Fibroblast of the conjunctiva (primary cell): ENCODE measurements at regions not wholly inside any gene's neighbourhood (a gene's known extent, or its start where the extent isn't known, plus 50 kb on each side); places are given as distances from the start of the nearest gene placed in this dataset.
"Not testable (repeated sequence)": the region's sequence is repeated elsewhere in the genome, so short reads cannot be mapped to it uniquely, and the experiment has no call there.

Experiments used
- DNase-seq: peaks from one replicate; pipeline ENCODE4 v3.0.0-alpha.2; 2010; ENCODE audit warnings: low read depth

DNA sequence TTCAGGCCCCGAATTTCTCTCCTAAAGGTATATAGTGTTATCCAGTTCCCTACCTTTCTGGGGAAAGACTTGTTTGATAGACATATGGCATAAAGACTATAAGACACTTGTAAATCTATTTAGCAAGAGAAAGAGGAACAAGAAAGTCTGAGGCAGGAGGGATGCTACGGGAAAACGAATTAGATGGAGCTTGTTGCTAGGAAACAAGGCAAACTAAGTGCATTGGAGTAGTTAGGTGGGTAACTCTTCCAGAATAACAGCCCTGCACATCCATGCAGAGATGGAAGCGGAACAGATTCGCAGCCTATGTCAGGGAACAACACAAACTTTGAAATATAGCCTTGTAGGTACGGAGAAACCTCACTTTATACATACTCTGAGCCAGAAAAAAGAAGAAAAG is 810.3 kb upstream of the CRIM1 start:
- no peak for DNase-seq

DNA sequence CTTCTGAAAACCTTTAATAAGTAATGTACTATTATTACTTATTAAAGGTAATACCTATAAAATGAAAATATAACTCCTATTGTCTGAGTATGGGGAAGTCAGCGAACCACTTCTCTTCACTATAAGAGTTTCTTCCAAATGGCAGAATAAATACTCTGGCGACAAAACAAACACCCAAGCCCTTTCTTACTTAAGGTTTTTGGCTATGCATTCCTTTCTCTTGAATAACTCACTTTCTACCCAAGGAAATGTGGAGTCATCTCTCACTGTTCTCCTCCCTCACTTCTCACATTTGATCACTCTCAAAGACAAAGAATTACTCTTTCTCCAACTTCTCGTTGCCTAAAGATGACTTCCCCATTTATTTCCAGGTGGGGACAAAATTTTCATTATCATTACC is 816.8 kb upstream of the CRIM1 start:
- DNase-seq, result no peak

DNA sequence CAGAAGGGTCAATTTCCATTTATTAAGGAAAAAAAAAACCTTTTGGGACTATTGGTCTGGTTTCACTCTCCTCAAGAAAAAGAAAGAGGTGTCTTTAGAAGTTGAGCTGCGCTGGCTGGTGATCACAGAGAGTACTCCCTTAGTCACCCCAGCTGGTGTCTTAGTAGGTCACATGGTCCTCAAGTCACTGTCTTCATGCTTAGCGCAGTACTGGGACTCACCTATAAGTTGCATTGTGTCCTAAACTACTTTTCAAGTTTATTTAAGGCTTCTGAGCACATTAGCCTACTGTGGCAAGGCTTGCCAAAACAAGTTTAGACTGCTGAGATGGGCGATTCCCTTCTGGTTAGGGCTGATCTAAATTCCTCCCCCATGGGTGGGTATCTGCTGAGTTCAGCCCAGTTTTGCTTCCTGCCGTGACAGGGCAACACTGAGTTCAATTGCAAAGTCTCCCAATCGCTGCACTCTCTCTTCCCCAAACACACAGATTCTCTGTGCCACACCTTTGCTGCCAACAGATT is 824.9 kb upstream of the CRIM1 start:
- DNase-seq, result no peak

DNA sequence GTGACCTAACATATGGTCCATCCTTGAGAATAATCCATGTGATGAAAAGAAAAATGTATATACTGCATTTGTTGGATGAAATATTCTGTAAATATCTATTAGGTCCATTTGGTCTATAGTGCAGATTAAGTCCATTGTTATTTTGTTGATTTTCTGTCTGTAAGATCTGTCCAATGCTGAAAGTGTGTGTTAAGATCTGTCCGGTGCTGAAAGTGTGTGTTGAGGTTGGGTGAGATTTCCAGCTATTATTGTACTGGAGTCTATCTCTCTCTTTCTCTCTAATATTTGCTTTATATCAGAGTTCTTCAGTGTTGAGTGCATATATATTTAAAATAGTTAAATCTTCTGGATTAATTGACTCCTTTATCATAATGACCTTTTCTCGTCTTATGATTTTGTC is 828.8 kb upstream of the CRIM1 start:
- no peak for DNase-seq

DNA sequence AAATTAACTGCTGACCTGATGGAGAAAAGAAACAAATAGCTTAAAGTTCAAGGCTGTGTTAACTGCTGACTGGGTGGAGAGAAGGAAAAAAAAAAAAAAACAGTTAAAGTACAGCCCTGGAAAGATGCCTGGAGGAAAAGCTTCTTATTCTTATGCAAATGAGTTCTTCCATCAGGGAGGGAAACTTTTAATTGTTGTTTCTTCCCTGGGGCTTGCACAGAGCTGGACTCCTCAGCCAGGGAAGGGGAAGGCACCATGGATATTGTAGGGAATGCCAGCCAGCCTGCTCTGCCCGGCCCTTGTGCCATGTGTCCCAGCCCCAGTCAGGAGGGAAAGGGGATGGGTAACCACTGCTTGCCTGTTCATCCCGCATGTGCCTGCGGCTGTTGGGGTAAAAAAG is 833.1 kb upstream of the CRIM1 start:
- DNase-seq, result no peak

DNA sequence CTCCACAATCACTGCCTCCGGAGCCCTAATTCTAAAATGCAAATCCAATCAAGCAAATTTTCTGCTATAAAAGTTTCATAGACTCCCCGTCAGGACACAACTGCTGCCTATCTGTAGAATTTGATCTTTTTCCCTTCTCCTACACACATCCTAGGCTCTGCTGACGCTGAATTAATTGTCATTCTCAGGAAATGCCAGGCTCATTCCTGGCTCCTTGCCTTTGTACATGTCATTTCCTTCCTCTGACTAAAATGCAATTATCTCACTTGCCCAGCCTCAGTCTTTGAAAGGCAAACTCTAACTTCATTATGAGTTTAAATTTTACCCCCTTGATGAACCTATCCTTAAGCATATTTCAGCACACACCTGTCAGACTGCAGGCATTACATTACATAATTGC is 844.9 kb upstream of the CRIM1 start:
- no peak for DNase-seq

DNA sequence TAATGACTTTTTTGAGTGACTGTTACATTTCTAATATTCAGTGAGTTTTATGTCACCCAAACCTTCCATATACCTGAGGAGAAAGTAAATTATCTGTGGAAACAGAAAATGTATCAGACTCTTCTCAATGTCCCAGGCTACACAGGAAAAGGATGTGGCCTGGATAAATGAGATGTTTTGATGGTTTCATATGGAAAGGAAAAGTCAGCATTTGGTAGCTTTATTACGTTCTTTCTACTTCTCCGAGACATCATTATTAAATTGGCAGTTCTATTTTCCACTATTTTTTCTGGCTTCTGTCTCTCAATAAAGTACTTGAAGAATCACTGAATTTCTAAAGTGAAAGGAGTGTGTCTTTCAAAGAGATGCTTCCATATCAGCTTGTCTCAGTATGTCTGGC is 847.0 kb upstream of the CRIM1 start:
- no peak for DNase-seq

DNA sequence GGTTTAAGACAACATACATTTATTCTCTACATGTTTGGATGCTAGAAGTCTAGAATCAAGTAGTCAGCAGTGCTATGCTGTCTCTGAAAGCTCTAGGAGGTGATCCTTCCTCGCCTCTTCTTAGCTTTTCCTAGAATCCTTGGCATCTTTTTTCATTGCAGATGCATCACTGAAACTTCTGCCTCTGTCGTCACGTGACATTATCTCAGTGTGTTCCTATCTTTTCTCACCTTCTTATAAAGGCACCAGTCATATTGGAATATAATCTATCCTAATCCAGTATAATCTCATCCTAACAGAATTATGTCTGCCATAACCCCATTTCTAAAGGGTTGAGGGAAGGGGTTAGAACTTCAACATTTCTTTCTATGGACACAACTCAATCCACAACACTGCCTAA is 851.2 kb upstream of the CRIM1 start:
- no peak for DNase-seq

DNA sequence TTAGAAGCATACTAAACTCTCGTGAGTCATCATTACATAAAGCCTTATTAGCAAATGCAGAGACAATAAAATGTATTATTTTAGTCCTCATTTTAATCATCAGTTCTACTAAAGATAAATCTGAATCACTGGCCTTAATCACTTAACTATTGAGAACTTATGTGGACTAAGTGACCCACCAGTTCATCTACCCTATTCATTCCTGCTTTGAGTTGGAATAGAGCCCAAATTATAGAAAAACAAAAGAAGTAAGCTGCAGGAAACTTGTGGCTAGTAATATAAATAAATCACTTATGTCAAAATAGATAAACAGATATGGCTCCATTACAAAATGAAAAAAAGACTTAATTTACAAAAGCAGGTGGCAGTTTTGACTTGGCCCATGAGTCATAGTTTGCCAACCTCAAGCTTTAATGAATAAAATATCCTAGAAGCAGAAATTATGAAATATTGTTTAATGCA is 851.8 kb upstream of the CRIM1 start:
- no peak for DNase-seq

DNA sequence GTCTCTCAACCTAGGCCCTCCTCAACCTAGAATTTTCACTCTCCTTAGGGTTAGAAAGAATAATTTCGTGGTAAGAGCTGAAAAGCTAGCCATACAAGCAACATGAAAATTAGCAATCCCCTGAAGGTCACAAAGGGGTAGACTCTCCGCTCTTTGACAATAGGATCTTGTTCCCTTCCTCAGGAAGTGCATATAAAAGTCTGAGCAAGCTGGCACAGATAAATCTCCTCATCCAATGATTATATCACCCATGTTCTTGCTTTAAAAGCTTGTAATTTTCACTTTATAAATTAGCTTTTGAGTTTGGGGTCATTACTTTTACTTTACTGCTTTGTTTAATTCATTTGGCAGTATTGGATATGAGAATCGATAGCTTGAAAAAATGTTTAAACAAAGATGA is 852.3 kb upstream of the CRIM1 start:
- DNase-seq, result no peak

DNA sequence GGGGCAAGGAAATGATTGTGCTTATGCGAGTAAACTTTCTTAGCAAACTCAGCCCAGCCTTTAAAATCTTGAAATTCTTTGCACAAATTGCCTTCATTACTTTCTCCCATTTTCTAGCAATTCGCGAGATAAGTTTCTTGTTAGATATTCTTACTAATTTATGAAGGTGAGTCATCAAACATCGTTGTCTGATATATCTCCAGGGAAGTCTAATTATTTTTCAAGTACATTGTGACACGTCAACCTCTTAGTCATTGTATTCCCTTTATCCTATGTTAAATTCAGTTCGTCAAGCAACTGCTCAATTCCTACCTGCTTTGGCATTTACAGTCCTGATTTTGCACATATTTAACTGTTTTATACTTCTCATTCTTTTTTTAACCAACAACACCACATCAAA is 854.5 kb upstream of the CRIM1 start:
- no peak for DNase-seq

DNA sequence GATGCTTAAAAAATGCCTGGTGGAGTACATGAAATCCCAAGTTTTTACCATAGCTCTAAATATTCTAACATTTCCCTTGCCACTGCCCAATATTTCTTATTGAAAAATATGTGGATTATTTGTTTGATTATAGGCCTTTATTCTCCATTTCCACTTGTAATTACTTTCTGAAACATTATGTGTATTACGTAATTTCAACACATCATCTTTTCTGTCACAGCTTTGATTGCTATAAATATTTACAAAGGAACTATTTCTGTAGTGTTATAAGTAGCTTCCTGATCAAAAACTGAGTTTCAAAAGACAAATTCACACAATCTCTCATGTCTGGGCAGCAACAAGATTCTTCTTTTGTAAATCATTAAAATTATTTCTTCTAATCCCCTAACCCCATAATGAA is 859.6 kb upstream of the CRIM1 start:
- no peak for DNase-seq

DNA sequence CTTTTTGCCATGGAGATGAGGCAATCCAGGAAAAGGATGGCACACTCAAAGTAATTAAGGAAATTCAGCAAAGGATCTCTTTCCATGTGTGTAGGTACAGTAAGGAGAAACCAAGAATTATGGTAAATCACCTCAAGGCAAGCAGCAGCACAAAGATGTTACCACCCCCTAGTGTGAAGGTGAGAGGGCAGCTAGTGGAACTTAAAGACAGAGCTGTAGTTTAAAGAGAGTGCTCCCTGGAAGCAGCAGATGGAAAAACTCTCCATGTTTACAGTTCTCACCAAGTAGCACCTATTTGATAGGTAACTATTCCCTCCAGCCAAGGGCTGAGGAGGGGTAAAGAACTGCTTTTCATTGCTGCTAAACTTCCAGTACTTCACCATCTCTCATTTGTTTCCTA is 860.4 kb upstream of the CRIM1 start:
- no peak for DNase-seq

DNA sequence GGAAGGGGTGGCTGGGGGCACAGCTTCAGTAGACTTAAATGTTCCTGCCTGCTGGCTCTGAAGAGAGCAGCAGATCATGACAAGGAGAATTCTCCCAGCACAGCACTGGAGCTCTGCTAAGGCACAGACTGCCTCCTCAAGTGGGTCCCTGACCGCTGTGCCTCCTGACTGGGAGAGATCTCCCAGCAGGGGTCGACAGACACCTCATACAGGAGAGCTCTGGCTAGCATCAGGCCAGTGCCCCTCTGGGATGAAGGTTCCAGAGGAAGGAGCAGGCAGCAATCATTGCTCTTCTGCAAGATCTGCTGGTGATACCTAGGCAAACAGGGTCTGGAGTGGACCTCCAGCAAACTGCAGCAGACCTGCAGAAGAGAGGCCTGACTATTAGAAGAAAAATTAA is 877.5 kb upstream of the CRIM1 start:
- DNase-seq, result not testable (repeated sequence)

DNA sequence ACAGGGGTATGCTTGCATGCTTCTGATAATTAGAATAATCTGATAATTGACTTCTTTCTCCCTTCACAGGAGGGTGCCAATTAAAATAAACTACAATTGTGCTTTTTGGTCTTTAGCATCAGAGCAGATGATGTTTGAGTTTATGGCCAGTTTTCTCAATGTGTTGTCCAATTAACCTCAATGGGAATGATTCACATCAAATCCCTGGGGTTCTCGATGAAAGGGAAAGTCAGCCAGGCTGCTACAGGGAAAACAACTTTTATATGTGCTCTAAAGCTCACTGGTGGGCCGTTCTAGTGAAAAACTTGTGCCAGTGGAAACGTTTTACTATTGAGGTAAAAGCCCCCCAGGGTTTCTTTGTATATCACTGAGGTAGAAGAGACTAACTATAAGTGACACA is 887.3 kb upstream of the CRIM1 start:
- DNase-seq, result no peak

DNA sequence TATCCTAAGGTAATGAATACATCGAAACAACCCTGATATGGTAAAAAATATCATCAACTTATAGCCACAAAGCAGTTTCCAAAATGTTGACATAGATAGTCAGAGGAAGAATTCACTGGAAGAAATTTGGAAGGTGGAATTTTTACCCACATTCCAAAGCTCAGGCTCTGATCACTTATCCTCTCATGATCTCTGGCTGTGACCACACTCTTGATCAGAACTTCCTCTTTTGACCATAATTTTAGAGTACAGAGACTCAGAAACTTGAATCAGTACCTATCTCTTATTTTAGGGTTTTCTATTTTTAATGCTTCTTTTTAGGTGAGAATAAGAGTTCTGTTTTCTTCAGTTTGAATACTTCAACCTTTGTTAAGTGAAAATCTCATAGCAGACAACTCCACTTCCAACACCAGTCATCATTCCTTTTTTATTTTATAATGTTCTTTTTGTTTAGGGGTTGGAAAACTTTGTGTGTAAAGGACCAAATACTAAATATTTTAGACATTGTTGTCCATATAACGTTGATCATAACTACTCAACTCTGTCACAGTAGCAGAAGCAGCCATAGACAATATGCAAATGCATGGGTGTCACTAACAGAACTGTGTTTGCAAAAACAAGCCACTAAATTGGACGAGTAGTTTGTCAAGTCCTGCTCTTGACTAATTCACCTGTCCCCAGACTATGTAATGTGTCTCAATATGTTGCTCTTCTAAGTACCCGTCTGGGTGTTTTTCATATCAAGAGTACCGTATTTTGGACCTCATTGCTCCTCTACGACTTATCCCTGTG is 891.6 kb upstream of the CRIM1 start:
- DNase-seq, result no peak

DNA sequence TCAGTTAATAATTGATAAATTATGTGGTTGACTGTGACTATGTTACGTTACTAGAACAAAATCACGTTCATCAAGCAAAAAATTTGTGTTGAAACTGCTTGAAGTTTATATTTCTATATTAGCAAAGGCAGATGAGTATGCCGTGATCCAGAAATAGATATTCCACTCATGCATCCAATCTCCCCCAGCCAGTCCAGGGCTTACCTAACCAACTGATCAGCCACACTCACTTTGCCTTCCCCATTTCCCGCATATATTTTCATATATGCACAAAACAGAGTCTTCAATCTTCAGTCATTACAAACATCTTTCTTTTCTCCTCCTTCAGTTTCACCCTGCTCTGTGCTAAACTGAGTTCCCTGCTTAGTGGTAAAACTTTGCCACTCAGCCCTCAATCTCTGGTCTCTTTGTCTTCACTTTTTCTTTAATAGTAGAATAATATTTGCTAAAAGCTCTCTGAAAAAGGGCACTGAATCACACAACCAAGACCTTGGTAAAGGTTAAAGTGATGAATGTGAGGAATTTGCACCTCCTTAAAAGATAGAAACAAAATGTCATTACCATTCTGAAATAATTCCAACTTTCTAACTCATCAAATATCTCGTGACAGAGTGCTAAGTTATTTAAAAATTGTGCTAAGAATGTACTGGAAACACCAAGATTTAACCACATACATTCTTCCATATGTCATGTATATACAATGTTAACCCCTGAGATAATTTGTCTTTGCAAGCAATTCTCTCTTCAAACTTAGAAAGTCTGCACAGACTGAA is 893.2 kb upstream of the CRIM1 start:
- DNase-seq, result no peak

DNA sequence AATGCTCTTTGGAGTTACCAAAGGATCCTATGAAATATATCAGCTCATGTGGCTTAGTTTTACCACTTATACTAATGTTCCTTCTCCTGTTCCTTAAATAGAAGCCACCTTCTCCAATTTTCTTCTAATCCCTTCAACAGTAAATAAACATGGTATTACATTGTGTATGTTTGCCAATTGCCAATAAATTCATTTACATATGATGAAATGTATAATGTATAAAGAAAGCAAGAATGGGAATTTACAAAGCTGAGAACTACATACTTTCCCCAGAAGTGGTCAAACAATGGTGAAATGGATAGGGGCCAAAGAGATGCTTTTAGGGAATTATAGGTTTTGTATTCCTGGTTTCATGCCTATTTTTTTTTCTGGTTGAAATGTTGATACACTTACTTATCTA is 894.2 kb upstream of the CRIM1 start:
- no peak for DNase-seq

DNA sequence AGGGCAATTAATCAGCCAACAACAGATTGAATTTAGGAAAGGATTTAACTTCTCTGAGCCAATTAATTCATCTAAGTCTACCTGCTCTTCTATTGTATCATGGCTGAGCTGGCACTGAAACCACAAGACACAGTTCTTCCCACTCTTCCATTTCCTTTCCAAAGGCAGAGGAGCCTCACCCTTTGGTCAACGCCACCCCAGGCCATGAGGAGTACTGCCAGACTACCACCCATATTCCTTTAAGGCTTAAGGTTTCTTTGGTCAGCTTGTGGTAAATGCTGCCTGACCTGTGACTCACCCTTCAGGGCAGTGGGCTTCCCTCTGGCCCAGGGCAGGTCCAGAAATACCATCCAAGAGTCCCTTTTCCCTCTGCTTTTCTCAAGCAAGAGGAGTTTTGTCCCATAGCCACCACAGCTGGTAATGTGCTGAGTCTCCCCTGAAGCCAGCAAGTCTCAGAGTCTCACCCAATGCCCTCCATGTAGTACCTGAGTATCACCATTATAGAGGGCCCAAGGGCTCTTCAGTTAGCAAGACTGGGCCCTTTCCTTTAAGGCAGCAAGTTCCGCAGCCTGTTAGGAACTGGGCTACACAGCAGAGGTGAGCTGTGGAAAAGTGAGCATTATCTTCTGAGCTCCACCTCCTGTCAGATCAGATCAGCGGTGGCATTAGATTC is 900.5 kb upstream of the CRIM1 start:
- no peak for DNase-seq

DNA sequence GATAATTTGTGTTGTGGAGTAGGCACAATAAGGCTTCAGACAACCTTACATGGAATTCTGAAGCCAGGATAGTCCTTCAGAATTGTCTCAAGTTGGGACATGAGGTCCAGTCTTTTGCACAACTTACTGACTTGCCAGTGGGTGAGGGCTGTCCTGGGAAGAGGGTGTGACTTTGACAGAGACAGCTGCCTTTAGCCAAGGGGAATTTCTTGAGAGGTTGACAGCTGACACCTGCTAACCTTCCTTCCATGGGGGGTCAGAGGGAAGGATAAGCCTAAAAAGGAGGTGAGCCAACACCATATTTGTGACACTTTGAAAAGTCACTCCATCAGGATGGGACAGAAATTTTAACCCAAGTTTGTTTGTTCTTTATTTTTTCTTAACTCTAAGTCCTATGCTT is 907.8 kb upstream of the CRIM1 start:
- DNase-seq, result no peak

DNA sequence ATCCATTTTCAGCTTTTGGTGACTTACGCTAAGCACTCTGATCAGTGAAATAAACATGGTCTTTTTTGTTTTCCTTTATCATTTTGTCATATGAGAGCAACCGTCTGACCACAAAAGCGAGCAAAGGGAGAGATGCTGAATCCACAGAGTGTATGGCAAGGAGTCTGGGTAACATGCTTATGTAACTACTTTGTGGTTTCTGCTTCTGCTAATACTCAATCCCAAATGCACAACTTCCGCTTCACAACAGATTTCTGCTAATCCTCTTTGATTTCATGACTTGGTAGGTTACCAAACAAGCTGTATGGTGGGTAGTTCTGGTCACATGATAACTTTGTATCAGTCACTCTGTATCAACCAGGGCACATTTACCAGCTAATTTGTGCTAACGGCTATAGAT is 908.4 kb upstream of the CRIM1 start:
- no peak for DNase-seq

DNA sequence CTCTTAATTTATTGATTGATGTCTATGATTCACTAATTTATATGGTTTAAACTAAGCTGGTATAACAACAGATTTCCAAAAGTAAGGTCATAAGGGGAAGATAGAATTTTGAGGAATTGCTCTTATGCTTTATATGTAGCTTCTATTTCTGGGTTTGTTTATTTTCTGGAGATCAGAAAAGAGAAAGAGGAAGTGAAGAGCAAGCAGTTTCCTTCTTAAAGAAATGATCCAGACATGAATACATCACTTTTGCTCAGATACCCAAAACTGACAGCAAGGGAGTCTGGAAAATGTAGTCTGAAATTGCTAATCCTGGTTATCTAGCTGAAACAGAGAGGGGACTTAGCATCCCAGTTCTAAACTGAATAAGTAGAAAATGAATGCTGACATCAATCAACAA is 912.5 kb upstream of the CRIM1 start:
- DNase-seq, result no peak

DNA sequence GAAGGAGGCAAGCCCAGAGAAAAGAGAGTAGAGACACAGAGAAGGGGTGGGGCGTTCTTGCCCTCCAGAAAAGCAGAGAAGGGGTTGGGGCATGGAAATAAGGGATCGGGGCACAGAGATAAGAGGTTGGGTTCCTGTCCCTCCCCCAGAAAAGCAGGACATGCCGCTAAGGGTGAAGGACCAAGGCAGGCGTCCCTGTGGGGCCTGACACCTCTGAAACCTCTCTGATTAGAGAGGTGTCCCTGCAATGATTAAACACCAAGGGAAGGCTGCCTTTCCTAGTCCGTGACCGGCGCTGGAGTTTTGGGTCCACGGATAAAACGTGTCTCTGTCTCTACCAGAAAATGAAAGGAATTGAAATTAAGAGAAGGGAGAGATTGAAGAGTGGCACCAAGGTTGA is 914.0 kb upstream of the CRIM1 start:
- DNase-seq, result not testable (repeated sequence)
